Uterus (tissue), 2 donors: ENCODE measurements at regions not wholly inside any gene's neighbourhood (a gene's known extent, or its start where the extent isn't known, plus 50 kb on each side); places are given as distances from the start of the nearest gene placed in this dataset.

Experiments used
- CTCF ChIP-seq, 4 experiments: fragments of 200-600 bp in 2 of 4; fragments of 450-650 bp in 2 of 4; sonication (generic) in 2 of 4; IDR thresholded peaks; one replicate each; pipeline ENCODE4 v1.5.1; 2016 to 2019; ENCODE audit warnings: antibody characterized with exemption in 4 of 4, mild to moderate bottlenecking in 2 of 4, moderate library complexity in 1 of 4
- POLR2A ChIP-seq, 2 donors: fragments of 450-650 bp; IDR thresholded peaks; one replicate each; pipeline ENCODE4 v1.6.1; 2016; ENCODE audit warnings: antibody characterized with exemption in 2 of 2, mild to moderate bottlenecking in 1 of 2, moderate library complexity in 1 of 2

DNA sequence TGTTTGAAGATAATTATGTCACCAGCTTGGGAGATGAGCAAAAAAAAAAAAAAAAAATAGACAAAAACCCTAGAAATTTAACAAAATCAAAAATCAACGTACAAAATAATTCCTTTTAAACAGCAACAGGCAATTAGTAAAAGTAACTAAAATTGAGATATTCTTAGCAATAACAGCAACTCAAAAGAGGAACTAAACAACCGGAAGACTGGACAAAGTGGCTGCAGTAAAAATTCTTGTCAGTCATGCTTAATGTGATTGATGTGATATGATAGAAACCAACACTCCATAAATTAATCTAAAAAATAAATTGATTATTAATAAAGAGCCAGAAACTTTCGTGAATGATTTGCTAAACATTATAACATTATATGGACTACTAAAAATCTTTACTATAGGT is 1534.6 kb upstream of the AGA start:
- no peak for TF ChIP-seq CTCF (IDR thresholded peaks at IDR 0.05)
- TF ChIP-seq POLR2A (IDR thresholded peaks at IDR 0.05) = no peak
